ENCODE measurements at regions not wholly inside any gene's neighbourhood (a gene's known extent, or its start where the extent isn't known, plus 50 kb on each side); places are given as distances from the start of the nearest gene placed in this dataset.

DNA sequence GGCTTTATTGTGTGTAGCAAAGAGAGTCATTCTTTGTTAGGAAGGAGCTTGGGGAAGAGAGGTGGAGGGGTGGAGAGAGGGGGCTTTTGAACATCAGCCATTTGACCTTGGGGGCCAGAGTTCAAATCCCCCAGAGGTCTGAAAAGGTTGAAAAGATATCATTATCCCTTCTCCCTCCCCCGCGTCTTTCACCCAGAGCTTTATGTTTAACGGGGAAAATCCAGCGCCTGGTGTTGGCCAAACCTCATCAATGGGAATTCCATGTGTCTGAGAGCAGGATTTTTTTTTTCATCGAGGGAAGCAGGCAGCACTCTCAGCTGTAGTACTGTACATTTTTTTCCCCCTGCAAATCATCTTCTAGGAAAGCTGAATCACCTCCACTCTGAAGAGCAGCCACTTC, 122.4 kb upstream of the HSD17B12 start:
- TF ChIP-seq, protein P1, sequence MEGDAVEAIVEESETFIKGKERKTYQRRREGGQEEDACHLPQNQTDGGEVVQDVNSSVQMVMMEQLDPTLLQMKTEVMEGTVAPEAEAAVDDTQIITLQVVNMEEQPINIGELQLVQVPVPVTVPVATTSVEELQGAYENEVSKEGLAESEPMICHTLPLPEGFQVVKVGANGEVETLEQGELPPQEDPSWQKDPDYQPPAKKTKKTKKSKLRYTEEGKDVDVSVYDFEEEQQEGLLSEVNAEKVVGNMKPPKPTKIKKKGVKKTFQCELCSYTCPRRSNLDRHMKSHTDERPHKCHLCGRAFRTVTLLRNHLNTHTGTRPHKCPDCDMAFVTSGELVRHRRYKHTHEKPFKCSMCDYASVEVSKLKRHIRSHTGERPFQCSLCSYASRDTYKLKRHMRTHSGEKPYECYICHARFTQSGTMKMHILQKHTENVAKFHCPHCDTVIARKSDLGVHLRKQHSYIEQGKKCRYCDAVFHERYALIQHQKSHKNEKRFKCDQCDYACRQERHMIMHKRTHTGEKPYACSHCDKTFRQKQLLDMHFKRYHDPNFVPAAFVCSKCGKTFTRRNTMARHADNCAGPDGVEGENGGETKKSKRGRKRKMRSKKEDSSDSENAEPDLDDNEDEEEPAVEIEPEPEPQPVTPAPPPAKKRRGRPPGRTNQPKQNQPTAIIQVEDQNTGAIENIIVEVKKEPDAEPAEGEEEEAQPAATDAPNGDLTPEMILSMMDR (conservative IDR thresholded peaks at IDR 0.05; ENCODE audit: low read depth in 2 of 2), result no peak
- no peak for TF ChIP-seq POLR2AphosphoS5 (IDR thresholded peaks at IDR 0.05; ENCODE audit: low read depth)
- no peak for TF ChIP-seq EZH2 (IDR thresholded peaks at IDR 0.05; ENCODE audit: low read depth, unreplicated experiment)

Measured in GM23338 (cell line).